SU-DHL-6 (cell line): ENCODE measurements at regions not wholly inside any gene's neighbourhood (a gene's known extent, or its start where the extent isn't known, plus 50 kb on each side); places are given as distances from the start of the nearest gene placed in this dataset.

Experiments used
- H2AFZ ChIP-seq: fragments of 200-600 bp; sonication (generic); 2 replicates; pipeline ENCODE4 v1.6.1; 2014; ENCODE audit warnings: low read depth, mild to moderate bottlenecking, moderate library complexity, mixed read lengths, antibody characterized with exemption, low read length; ENCODE audit not compliant: severe bottlenecking
- H3F3A ChIP-seq: fragments of 200-600 bp; shearing (Covaris generic); 2 replicates; pipeline ENCODE4 v1.6.0; 2016; ENCODE audit warnings: antibody characterized with exemption, mild to moderate bottlenecking; ENCODE audit not compliant: insufficient read depth
- H3K27ac ChIP-seq: fragments of 200-600 bp; sonication (generic); 2 replicates; pipeline ENCODE4 v1.5.1; 2016; ENCODE audit warnings: low read depth, mild to moderate bottlenecking, low read length, moderate library complexity, mixed read lengths
- H3K27me3 ChIP-seq: fragments of 200-600 bp; sonication (generic), shearing (Covaris generic); 2 replicates; pipeline ENCODE4 v1.6.0; 2014; ENCODE audit warnings: mild to moderate bottlenecking, low read length
- H3K36me3 ChIP-seq: fragments of 200-600 bp; sonication (generic); 2 replicates; pipeline ENCODE4 v1.6.1; 2014; ENCODE audit warnings: mild to moderate bottlenecking, low read length, mixed read lengths
- H3K4me2 ChIP-seq: fragments of 300-600, 200-600 bp; shearing (Covaris generic), sonication (generic); 2 replicates; pipeline ENCODE4 v1.6.0; 2014; ENCODE audit warnings: low read length, low read depth, mild to moderate bottlenecking; ENCODE audit not compliant: poor library complexity, severe bottlenecking
- H3K4me3 ChIP-seq: fragments of 200-600 bp; sonication (generic); 2 replicates; pipeline ENCODE4 v1.5.1; 2014; ENCODE audit warnings: antibody characterized with exemption, low read length, mild to moderate bottlenecking, mixed read lengths; ENCODE audit not compliant: insufficient read depth, poor library complexity, severe bottlenecking
- H3K79me2 ChIP-seq: fragments of 200-600 bp; sonication (generic); 2 replicates; pipeline ENCODE4 v1.6.1; 2014; ENCODE audit warnings: mild to moderate bottlenecking, low read length, moderate library complexity; ENCODE audit not compliant: insufficient read depth
- H3K9ac ChIP-seq: fragments of 200-600 bp; sonication (generic); 2 replicates; pipeline ENCODE4 v1.7.0; 2014; ENCODE audit warnings: mild to moderate bottlenecking, low read length
- H3K9me2 ChIP-seq: fragments of 200-600 bp; sonication (generic); replicated peaks from 2 replicates; pipeline ENCODE4 v1.6.1; 2014; ENCODE audit warnings: low read length; ENCODE audit not compliant: insufficient read depth
- H3K9me3 ChIP-seq: fragments of 200-600 bp; sonication (generic); 2 replicates; pipeline ENCODE4 v1.6.1; 2014; ENCODE audit warnings: low read length, mixed read lengths; ENCODE audit not compliant: insufficient read depth
- H4K20me1 ChIP-seq: fragments of 200-600 bp; sonication (generic); 2 replicates; pipeline ENCODE4 v1.6.1; 2014; ENCODE audit warnings: low read depth, mild to moderate bottlenecking, antibody characterized with exemption, low read length, moderate library complexity, mixed read lengths
- EZH2phosphoT487 ChIP-seq: fragments of 200-600 bp; sonication (generic), shearing (Covaris generic); conservative IDR thresholded peaks from 2 replicates; pipeline ENCODE4 v1.6.1; 2018; ENCODE audit warnings: mild to moderate bottlenecking, antibody characterized with exemption, low read length, moderate library complexity, mixed read lengths
- TF ChIP-seq, protein P1 (sequence below): fragments of 200-600 bp; sonication (generic); IDR thresholded peaks from one replicate; pipeline ENCODE4 v1.5.1; 2017; ENCODE audit warnings: antibody characterized with exemption, mild to moderate bottlenecking, low read length, moderate library complexity; ENCODE audit not compliant: insufficient read depth, poor library complexity, severe bottlenecking

DNA sequence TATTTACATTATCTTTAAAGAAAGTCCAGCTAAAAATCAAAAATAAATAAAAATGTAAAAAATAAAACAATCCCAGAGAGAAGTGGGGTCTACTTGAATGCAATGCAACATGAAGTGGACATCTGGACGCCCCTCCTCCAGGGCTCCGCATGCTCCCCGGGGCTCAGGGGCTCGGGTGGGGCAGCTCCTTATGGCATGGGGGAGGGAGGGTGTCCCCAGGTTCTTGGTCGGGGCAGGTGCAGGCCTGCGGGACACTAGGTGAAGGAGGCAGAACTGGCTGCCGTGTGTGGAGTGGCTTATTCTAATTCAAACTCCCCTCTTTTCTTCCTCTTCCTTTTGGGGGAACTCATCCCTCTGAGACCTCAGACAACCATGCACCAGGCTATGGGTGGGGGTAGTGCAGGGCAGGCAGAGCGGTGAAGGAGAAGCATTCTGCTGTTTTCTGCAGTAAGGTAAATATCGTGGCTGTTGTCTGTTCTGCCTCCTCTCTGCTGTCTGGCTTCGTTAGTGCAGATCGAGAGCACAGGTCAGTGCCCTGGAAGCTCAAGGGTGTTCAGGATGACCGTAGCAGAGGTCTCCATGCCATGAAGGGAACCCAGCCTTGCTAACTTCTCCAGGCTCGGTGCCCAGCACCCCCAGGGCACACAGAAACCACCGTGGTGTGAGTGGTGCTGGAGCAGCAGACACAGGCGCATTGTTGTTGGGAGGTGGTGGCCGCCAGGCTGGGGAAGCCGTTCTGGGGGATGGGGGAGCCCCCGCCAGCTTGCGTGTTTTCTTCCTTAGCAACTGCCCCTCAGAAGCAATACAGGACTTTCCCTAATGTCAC is 82.6 kb downstream of the TTLL2 start:
- no peak overlapping the region for H3K9ac ChIP-seq
- TF ChIP-seq, protein P1, sequence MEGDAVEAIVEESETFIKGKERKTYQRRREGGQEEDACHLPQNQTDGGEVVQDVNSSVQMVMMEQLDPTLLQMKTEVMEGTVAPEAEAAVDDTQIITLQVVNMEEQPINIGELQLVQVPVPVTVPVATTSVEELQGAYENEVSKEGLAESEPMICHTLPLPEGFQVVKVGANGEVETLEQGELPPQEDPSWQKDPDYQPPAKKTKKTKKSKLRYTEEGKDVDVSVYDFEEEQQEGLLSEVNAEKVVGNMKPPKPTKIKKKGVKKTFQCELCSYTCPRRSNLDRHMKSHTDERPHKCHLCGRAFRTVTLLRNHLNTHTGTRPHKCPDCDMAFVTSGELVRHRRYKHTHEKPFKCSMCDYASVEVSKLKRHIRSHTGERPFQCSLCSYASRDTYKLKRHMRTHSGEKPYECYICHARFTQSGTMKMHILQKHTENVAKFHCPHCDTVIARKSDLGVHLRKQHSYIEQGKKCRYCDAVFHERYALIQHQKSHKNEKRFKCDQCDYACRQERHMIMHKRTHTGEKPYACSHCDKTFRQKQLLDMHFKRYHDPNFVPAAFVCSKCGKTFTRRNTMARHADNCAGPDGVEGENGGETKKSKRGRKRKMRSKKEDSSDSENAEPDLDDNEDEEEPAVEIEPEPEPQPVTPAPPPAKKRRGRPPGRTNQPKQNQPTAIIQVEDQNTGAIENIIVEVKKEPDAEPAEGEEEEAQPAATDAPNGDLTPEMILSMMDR, result no peak
- TF ChIP-seq EZH2phosphoT487, result no peak
- no peaks in the 10 kb centered on the region for H4K20me1 ChIP-seq
- no peaks in the 10 kb centered on the region for H3K36me3 ChIP-seq
- no peak overlapping the region for H3K4me2 ChIP-seq
- H3F3A ChIP-seq, result no peaks in the 10 kb centered on the region
- no peaks in the 10 kb centered on the region for H3K9me2 ChIP-seq
- no peak overlapping the region for H2AFZ ChIP-seq
- H3K27me3 ChIP-seq, result no peaks in the 10 kb centered on the region
- no peak overlapping the region for H3K27ac ChIP-seq
- no peaks in the 10 kb centered on the region for H3K79me2 ChIP-seq
- H3K4me3 ChIP-seq, result no peak overlapping the region
- no peaks in the 10 kb centered on the region for H3K9me3 ChIP-seq

DNA sequence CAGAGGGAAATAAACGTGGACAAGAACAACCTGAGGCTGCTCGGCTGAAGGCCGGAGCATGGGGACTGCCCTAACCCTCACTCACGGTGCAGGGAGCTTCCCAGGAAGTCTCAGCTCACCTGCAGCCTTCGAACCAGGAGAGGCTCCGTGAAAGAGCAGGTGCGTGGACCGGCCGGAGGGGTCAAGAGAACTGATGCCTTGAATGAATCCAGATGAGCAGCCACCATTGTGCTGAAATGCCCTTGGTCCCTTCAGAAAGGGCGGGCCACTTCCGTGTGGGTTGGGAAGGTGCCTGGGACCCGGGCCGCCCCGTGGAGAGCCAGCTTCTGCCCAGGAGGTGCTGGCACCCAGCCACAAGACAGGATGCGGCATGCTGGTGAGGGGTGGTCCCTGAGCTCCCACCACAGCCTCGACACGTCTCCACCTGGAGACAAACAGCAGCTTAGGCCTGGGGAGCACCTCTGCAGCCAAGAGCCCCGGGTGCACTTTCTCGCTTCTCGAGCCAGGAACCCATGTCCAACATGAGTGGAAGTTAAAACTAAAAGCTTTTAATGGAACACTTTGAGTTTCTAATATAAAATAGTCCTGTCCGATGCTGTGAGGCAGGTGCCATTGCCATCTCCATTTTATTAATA is 83.5 kb downstream of the TTLL2 start:
- Histone ChIP-seq H3K9ac (no peak overlapping the region), H4K20me1 (no peaks in the 10 kb centered on the region), H3K27ac (no peak overlapping the region), H3K4me2 (no peak overlapping the region), H3K4me3 (no peak overlapping the region), H3F3A (no peaks in the 10 kb centered on the region), H3K27me3 (no peaks in the 10 kb centered on the region), H3K9me2 (no peaks in the 10 kb centered on the region), H3K9me3 (no peaks in the 10 kb centered on the region), H3K36me3 (no peaks in the 10 kb centered on the region), H2AFZ (no peak overlapping the region), H3K79me2 (no peaks in the 10 kb centered on the region)
- TF ChIP-seq, protein P1, result no peak

DNA sequence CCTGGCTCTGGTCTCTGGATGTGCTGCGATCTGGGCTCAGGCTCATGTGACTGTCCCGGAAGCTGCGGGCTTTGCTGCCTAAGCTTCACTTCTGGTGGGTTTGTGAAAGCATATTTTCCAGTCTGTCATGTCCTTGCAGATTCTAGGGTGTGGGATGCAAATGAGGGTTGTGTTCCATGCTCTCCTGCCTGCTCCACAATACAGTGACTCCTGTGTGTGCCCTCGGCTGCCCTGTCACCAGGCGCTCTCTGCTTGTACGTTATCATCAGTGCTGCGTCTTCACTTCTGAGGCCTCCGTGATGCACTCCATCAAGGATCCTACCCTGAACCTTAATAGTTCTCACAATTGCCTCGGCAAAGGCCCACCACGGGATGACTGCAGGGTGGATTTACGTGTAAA is 84.2 kb downstream of the TTLL2 start:
- Histone ChIP-seq H3K9me3 (no peaks in the 10 kb centered on the region), H3F3A (no peaks in the 10 kb centered on the region), H3K4me3 (no peak overlapping the region), H3K27ac (no peak overlapping the region), H3K9me2 (no peaks in the 10 kb centered on the region), H4K20me1 (no peaks in the 10 kb centered on the region), H3K27me3 (no peaks in the 10 kb centered on the region), H3K9ac (no peak overlapping the region), H2AFZ (no peak overlapping the region), H3K79me2 (no peaks in the 10 kb centered on the region), H3K36me3 (no peaks in the 10 kb centered on the region), H3K4me2 (no peak overlapping the region)
- TF ChIP-seq EZH2phosphoT487, result no peak
- TF ChIP-seq, protein P1, result no peak
